ENCODE measurements at regions not wholly inside any gene's neighbourhood (a gene's known extent, or its start where the extent isn't known, plus 50 kb on each side); places are given as distances from the start of the nearest gene placed in this dataset.
"Not testable (repeated sequence)": the region's sequence is repeated elsewhere in the genome, so short reads cannot be mapped to it uniquely, and the experiment has no call there.

GRCh38 chr1:228940926-228941325, 205.6 kb downstream of the RHOU start:
- DNase-seq (ENCODE audit: low read depth in 2 of 2), result no peak

GRCh38 chr1:228941666-228942065, 206.4 kb downstream of the RHOU start:
- DNase-seq (ENCODE audit: low read depth in 2 of 2), result no peak

GRCh38 chr1:228943436-228943835, 208.2 kb downstream of the RHOU start:
- DNase-seq (ENCODE audit: low read depth in 2 of 2), result no peak

DNA sequence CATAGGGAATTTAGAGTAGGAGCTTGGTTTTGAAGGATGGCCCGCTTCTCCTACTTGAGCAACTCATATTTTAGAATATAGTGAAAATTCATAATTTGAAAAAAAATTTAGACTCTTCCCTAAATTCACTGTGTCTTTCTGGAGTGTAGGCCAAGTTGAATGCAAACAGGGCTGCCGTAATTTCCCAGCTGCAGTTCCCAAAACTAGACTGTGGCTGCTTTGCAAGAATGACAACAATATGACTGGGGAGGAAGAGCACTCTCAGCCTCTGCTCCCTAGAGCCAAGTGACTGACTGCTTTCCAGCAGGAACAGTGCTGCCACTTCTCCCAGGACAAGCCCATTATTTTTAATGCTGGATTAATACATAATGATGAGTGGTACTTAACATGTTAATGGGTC, 209.0 kb downstream of the RHOU start:
- no peak for DNase-seq (ENCODE audit: low read depth in 2 of 2)

GRCh38 chr1:228944935-228945371, 209.7 kb downstream of the RHOU start:
- DNase-seq (ENCODE audit: low read depth in 2 of 2), result no peak

GRCh38 chr1:228945885-228946284, 210.6 kb downstream of the RHOU start:
- no peak for DNase-seq (ENCODE audit: low read depth in 2 of 2)

- not testable (repeated sequence) for DNase-seq (ENCODE audit: low read depth in 2 of 2)
These were observed 214.3 kb downstream of the RHOU start for GRCh38 chr1:228949617-228950016.

- no peak for DNase-seq (ENCODE audit: low read depth in 2 of 2)
These were observed 217.9 kb downstream of the RHOU start for GRCh38 chr1:228953207-228953606.

GRCh38 chr1:228953808-228954207, 218.5 kb downstream of the RHOU start:
- DNase-seq (ENCODE audit: low read depth in 2 of 2), result not testable (repeated sequence)

- no peak for DNase-seq (ENCODE audit: low read depth in 2 of 2)
These were observed 220.4 kb downstream of the RHOU start for GRCh38 chr1:228955691-228956090.

DNA sequence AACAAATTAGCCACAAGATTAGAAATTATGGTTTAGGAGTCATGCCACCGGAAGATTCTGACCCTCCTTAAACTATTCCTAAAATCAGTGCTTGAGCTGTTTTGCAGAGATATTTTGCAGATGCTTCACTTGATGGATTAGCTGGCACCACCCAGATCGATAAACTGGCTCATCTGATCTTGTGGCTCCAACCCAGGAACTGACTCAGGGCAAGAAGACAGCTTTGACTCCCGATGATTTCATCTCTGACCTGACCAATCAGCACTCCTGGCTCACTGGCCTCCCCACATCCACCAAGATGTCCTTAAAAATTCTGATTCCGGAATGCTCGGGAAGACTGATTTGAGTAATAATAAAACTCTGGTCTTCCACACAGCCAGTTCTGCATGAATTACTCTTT, 221.6 kb downstream of the RHOU start:
- no peak for DNase-seq (ENCODE audit: low read depth in 2 of 2)

DNA sequence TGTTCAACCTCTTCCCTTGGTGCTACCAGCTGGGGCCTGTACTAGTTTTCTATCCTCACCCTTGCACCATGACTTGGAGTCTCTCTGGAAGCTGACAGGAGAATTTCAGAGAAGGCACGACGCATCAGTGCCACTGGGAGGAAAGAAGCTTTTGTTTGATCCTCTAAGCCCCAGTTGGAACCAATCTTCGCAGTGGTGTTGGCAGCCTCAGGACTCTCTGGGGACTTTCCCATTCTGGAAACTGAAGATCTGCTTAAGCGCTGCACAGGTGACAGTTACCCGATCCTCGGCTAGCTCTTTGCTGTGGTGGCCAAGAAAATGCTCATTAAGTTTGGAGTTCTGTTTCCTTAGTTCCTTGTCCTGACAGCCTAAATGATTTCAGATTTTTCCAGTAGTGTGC, 222.3 kb downstream of the RHOU start:
- DNase-seq (ENCODE audit: low read depth in 2 of 2), result no peak

DNA sequence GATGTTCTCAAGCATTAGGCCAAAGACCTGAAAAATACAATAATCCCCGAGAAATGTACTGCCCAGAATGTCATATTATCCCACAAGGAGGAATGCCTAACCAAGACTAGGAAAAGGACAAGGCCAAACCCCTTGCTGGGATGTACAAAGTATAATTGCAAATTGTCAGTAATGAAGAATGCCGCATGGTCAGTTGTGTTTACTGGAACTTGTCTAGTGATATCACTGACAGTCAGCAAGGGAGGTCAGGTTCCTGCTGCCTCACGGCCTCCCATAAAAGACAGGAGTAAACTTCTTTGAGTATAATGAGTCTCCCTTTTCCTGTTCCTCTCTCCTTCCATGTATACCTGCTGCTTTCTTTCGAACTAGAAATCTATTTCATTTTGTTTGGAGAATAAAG, 222.8 kb downstream of the RHOU start:
- no peak for DNase-seq (ENCODE audit: low read depth in 2 of 2)

- DNase-seq (ENCODE audit: low read depth in 2 of 2), result no peak
These were observed 223.5 kb downstream of the RHOU start for GRCh38 chr1:228958741-228959140.

- no peak for DNase-seq (ENCODE audit: low read depth in 2 of 2)
These were observed 225.4 kb downstream of the RHOU start for GRCh38 chr1:228960705-228961104.

GRCh38 chr1:228961511-228961910, 226.2 kb downstream of the RHOU start:
- DNase-seq (ENCODE audit: low read depth in 2 of 2), result no peak

GRCh38 chr1:228963795-228964177, 228.5 kb downstream of the RHOU start:
- DNase-seq (ENCODE audit: low read depth in 2 of 2), result no peak

- DNase-seq (ENCODE audit: low read depth in 2 of 2), result no peak
These were observed 229.2 kb downstream of the RHOU start for GRCh38 chr1:228964178-228965089.

DNA sequence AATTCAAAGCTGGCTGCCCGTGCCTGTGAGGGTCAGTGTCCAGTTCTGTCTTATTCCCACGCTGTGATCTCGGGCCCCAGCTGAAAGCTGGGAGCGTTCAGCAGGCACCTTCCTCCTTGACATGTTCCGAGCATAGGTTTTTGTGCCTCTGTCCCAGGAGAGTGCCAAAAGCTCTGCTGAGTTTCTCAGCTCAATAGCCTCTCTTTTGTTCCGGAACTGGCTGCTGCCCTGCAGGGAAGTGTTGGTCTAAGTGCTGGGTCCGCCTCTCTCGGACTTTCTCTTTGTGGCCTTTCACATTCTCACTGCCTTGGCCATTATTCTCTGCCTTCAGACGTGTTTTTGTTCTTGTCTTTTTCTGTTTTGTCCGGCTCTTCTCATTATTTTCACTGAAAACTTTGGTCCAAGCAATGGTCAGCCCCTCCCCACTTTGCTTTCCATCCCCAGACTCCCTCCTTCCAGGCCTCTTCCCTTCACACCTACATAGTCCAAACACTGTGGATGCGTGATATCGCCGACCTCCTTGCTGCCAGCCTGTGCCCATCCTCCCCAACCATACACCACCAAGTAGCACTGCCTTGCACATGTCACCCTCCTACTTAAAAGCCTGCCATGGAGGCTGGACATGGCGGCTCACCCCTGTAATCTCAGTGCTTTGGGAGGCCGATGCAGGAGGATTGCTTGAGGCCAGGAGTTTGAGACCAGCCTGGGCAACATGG, 233.8 kb downstream of the RHOU start:
- DNase-seq (ENCODE audit: low read depth in 2 of 2), result no peak

DNA sequence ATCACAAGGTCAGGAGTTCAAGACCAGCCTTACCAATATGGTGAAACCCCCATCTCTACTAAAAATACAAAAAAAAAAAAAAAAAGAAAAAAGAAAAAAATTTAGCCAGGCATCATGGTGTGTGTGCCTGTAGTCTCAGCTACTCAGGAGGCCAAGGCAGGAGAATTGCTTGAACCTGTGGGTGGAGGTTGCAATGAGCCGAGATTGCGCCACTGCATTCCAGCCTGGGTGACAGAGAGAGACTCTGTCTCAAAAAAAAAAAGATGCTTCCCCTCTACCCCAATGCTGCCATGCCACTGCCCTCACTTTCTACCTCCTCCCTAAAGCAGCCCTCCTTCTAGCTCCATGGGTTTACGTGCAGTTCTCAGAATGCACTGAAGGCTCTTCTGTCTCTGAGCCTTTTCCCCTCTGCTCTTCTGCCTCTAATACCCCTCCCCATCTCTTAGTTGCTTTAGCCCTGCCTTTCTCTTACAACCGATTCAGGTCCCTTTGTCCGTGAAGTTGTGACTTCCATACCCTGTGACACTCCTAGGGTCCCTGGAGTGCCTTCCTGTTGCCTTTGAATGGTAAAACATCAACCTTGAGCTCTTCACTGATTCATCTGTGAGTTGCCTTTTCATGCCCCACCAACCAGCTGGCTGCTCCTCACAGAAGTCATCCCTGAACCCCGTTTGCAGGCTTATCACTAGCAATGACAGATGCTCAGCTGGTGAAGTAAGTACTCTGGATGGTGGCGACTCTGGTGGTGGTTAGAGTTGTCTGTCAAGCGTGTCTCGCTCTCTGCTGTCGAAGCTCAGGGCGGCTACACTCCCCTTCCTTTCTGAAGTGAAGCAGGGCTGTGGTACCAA, 234.9 kb downstream of the RHOU start:
- DNase-seq (ENCODE audit: low read depth in 2 of 2), result no peak

DNA sequence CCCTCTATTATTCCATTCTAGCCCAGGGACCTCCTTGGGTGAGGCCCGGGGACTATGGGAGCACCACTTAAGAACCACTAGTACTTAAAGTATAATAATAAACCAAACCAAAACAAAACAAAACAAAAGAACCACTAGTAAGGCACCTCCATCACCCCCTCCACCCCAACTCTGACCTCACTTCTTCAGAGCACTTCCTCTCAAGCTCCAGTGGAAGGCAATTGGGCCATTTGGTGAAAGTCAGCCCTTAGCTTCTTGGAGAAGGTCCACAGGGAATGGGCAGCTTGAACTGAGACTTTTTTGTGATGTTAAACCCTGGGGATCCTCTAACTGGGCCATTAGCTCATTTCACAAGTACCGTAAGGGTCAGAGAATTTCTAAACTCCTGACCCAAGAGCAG, 237.3 kb downstream of the RHOU start:
- DNase-seq (ENCODE audit: low read depth in 2 of 2), result no peak

DNA sequence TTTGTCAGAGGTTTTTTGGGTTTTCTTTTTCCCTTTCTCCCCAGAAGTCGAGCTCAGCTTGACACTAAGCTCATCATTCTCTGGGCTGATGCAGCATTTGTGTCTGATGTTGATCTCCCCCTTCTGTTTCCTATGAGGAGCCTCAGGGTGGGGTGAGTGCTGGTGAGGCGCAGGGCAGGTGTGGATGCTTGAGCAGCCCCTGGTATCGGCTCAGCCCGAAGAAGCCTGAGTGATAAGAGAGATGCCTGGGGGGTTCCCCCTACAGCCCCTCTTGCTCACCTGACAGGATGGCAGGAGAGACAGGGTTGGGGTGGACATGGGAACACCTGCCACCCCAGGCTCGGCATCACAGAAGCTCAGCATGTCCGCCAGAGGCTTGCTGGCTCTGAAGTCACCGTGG, 239.0 kb downstream of the RHOU start:
- no peak for DNase-seq (ENCODE audit: low read depth in 2 of 2)
